Duodenal mucosa (tissue), 2 donors: ENCODE measurements at regions not wholly inside any gene's neighbourhood (a gene's known extent, or its start where the extent isn't known, plus 50 kb on each side); places are given as distances from the start of the nearest gene placed in this dataset.

Experiments
- H3K27ac ChIP-seq: one replicate; pipeline ENCODE4 v1.7.0; 2013; ENCODE audit warnings: low read depth, low read length
- H3K27me3 ChIP-seq, 2 donors: one replicate each; pipeline ENCODE4 v1.7.0; 2013; ENCODE audit warnings: low read length in 2 of 2, control low read depth in 1 of 2; ENCODE audit not compliant: insufficient read depth in 2 of 2, control insufficient read depth in 1 of 2
- H3K36me3 ChIP-seq, 2 donors: one replicate each; pipeline ENCODE4 v1.7.0; 2013; ENCODE audit warnings: low read length in 2 of 2, control low read depth in 1 of 2; ENCODE audit not compliant: insufficient read depth in 2 of 2, control insufficient read depth in 1 of 2
- H3K4me1 ChIP-seq, 2 donors: one replicate each; pipeline ENCODE4 v1.7.0; 2013; ENCODE audit warnings: low read length in 2 of 2, control low read depth in 1 of 2; ENCODE audit not compliant: insufficient read depth in 2 of 2, control insufficient read depth in 1 of 2
- H3K4me3 ChIP-seq, 2 donors: one replicate each; pipeline ENCODE4 v1.7.0; 2013; ENCODE audit warnings: low read length in 2 of 2, low read depth in 1 of 2
- H3K9ac ChIP-seq, 2 donors: one replicate each; pipeline ENCODE4 v1.7.0; 2013; ENCODE audit warnings: low read length in 2 of 2, low read depth in 1 of 2
- H3K9me3 ChIP-seq, 2 donors: one replicate each; pipeline ENCODE4 v1.7.0; 2013; ENCODE audit warnings: low read length in 2 of 2, control low read depth in 1 of 2; ENCODE audit not compliant: control insufficient read depth in 1 of 2

DNA sequence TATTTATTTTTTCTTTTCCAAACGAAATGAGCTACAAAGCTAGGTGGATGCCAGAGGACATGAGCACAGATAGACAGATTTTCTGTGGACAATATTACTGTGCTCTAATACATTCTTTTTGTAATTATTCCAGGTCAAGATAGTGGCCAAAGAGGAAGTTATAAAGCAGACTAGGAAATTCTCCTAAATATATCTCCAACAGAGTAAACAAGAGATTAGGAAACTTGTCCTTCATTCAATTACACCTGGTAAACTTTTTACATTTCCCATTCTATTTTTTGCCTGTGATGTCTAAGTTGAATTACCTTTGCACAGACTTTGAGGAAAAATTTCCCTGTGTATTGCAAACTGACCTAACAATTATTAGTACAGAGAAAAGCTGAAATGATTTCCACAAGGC, 905.5 kb upstream of the PCDH20 start:
- no peaks in the 10 kb centered on the region for H3K9me3 ChIP-seq

GRCh38 chr13:62320129-62321108, 904.8 kb upstream of the PCDH20 start:
- H3K4me1 ChIP-seq = no peaks in the 10 kb centered on the region
- no peaks in the 10 kb centered on the region for H3K9me3 ChIP-seq
- H3K9ac ChIP-seq = no peak overlapping the region
- H3K36me3 ChIP-seq = no peaks in the 10 kb centered on the region
- no peaks in the 10 kb centered on the region for H3K27me3 ChIP-seq
- no peak overlapping the region for H3K4me3 ChIP-seq
- H3K27ac ChIP-seq = no peak overlapping the region

More for the DNA sequence above, 905.5 kb upstream of the PCDH20 start:
- H3K9ac ChIP-seq = no peak overlapping the region
- no peak overlapping the region for H3K4me3 ChIP-seq
- no peaks in the 10 kb centered on the region for H3K27me3 ChIP-seq
- H3K4me1 ChIP-seq = no peaks in the 10 kb centered on the region
- H3K36me3 ChIP-seq = no peaks in the 10 kb centered on the region
- no peak overlapping the region for H3K27ac ChIP-seq

DNA sequence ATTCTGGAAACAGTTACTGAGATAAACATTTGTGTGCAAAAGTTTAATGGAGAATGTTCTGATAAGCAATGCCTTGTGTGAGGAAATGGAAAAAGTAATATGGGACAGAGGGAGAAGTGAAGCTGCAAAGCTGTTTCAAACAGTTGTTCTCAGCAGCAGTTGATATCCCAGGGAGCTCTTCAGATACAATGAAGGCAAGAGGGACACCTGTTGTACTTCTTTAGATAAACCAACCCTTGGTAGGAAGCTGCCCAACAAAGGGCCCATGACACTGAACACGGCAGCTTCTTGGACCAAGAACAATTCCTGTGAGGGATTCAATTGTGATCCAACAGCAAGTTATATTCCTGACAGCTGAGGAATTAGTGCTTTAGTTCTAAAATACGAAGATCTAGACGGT, 894.3 kb upstream of the PCDH20 start:
- H3K36me3 ChIP-seq = no peaks in the 10 kb centered on the region
- H3K27me3 ChIP-seq = no peaks in the 10 kb centered on the region
- H3K9ac ChIP-seq = no peak overlapping the region
- no peak overlapping the region for H3K27ac ChIP-seq
- H3K4me3 ChIP-seq = no peak overlapping the region
- no peaks in the 10 kb centered on the region for H3K9me3 ChIP-seq
- H3K4me1 ChIP-seq = no peaks in the 10 kb centered on the region

DNA sequence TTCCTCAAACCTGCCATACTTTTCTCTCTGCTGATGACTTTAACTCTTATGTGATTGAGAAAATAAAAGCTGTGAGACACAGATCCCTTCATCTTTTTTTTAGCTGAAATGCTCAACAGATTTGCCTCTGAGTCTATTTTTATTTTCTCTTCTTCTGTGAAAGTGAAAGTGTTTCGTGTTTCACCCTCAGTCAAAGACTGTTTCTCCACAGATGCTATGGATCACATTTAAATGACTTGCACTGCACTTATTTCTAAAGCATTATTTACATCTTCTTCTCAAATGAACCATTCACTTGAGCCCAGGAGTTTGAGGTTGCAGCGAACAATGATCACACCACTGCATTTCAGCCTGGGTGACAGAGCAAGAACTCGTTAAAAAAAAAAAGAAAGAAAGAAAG, 890.1 kb upstream of the PCDH20 start:
- Histone ChIP-seq H3K36me3 (no peaks in the 10 kb centered on the region), H3K27me3 (no peaks in the 10 kb centered on the region), H3K9me3 (no peaks in the 10 kb centered on the region), H3K4me1 (no peaks in the 10 kb centered on the region), H3K27ac (no peak overlapping the region), H3K4me3 (no peak overlapping the region), H3K9ac (no peak overlapping the region)

GRCh38 chr13:62302341-62302740, 886.7 kb upstream of the PCDH20 start:
- H3K9me3 ChIP-seq = no peaks in the 10 kb centered on the region
- no peak overlapping the region for H3K27ac ChIP-seq
- H3K27me3 ChIP-seq = no peaks in the 10 kb centered on the region
- H3K36me3 ChIP-seq = no peaks in the 10 kb centered on the region
- H3K4me3 ChIP-seq = no peak overlapping the region
- no peak overlapping the region for H3K9ac ChIP-seq
- no peaks in the 10 kb centered on the region for H3K4me1 ChIP-seq

GRCh38 chr13:62299988-62300387, 884.3 kb upstream of the PCDH20 start:
- Histone ChIP-seq H3K27ac (no peak overlapping the region), H3K4me1 (no peaks in the 10 kb centered on the region), H3K36me3 (no peaks in the 10 kb centered on the region), H3K9me3 (no peaks in the 10 kb centered on the region), H3K9ac (no peak overlapping the region), H3K4me3 (no peak overlapping the region), H3K27me3 (no peaks in the 10 kb centered on the region)

GRCh38 chr13:62296812-62297211, 881.2 kb upstream of the PCDH20 start:
- no peak overlapping the region for H3K27ac ChIP-seq
- H3K9me3 ChIP-seq = no peaks in the 10 kb centered on the region
- H3K9ac ChIP-seq = no peak overlapping the region
- no peaks in the 10 kb centered on the region for H3K27me3 ChIP-seq
- H3K36me3 ChIP-seq = no peaks in the 10 kb centered on the region
- H3K4me3 ChIP-seq = no peak overlapping the region
- H3K4me1 ChIP-seq = no peaks in the 10 kb centered on the region

DNA sequence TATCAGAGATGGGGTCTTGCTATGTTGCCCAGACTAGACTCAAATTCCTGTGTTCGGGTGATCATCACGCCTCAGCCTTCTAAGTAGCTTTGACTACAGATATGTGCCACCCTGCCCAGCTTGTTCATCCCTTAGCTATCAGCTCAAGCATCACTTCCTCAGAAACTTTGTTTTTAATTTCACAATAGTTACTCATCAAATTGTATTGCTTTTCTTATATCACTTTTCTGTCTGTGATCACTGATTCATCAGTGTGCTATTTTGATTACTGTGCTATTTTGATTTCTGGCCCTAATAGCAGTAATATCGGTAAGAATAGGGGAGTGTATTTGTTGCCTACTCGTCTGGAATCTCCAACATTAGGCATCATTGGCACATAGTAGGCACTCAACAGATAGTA, 878.6 kb upstream of the PCDH20 start:
- no peak overlapping the region for H3K9ac ChIP-seq
- H3K27me3 ChIP-seq = no peaks in the 10 kb centered on the region
- no peaks in the 10 kb centered on the region for H3K36me3 ChIP-seq
- H3K9me3 ChIP-seq = no peaks in the 10 kb centered on the region
- no peak overlapping the region for H3K27ac ChIP-seq
- no peaks in the 10 kb centered on the region for H3K4me1 ChIP-seq
- no peak overlapping the region for H3K4me3 ChIP-seq

GRCh38 chr13:62292714-62293480, 877.2 kb upstream of the PCDH20 start:
- H3K4me1 ChIP-seq = no peaks in the 10 kb centered on the region
- H3K4me3 ChIP-seq = no peak overlapping the region
- no peaks in the 10 kb centered on the region for H3K9me3 ChIP-seq
- H3K27ac ChIP-seq = no peak overlapping the region
- no peak overlapping the region for H3K9ac ChIP-seq
- H3K36me3 ChIP-seq = no peaks in the 10 kb centered on the region
- no peaks in the 10 kb centered on the region for H3K27me3 ChIP-seq

- Histone ChIP-seq H3K4me1 (no peaks in the 10 kb centered on the region), H3K9ac (no peak overlapping the region), H3K9me3 (no peaks in the 10 kb centered on the region), H3K36me3 (no peaks in the 10 kb centered on the region), H3K4me3 (no peak overlapping the region), H3K27ac (no peak overlapping the region), H3K27me3 (no peaks in the 10 kb centered on the region)
Observed at GRCh38 chr13:62290542-62290941, 874.9 kb upstream of the PCDH20 start.
